ENCODE measurements at regions not wholly inside any gene's neighbourhood (a gene's known extent, or its start where the extent isn't known, plus 50 kb on each side); places are given as distances from the start of the nearest gene placed in this dataset.

DNA sequence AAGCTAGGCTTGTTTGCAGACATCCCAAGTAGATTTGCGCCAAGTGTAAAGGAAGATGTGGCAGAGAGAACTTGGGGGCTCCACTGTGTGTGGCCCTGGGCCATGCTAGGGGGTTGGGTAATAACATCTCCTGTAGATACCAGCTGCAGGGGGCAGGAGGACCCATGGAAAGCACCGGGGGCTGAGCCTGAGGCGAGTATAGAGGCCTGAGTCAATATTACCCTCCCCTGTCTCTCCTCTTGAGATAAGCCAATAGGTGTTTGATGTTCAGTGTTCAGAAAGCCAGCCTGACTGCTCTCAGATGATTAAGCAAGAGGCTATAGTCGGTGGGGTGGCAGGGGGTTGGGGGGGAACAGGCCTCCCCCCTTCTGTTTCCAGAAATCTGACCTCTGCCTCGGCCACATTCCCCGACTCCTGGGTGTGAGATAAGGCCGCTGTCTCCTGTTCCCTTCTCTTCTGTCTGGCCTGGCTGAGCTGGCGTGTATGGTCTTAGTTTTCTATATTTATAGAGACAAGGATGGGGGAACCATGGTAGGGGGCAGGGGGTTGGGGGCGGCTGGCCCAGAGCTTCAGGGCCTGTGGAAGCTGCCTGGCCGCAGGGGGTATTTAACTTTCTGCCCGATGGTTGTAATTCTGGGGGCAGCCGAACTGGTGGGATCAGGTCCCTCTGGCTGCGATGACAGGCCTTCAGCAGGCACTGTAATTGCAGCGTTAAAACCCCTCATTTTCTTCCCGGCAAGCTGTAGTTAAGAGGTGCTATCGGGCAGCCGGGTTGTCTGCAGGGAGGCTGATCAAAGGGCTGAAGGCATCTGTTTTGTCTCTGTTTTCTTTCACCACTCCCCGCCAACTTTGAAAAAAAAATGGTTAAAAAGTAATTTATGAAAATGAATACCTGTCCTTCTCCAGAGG is 292.0 kb downstream of the NSG2 start:
- TF ChIP-seq, protein P1, sequence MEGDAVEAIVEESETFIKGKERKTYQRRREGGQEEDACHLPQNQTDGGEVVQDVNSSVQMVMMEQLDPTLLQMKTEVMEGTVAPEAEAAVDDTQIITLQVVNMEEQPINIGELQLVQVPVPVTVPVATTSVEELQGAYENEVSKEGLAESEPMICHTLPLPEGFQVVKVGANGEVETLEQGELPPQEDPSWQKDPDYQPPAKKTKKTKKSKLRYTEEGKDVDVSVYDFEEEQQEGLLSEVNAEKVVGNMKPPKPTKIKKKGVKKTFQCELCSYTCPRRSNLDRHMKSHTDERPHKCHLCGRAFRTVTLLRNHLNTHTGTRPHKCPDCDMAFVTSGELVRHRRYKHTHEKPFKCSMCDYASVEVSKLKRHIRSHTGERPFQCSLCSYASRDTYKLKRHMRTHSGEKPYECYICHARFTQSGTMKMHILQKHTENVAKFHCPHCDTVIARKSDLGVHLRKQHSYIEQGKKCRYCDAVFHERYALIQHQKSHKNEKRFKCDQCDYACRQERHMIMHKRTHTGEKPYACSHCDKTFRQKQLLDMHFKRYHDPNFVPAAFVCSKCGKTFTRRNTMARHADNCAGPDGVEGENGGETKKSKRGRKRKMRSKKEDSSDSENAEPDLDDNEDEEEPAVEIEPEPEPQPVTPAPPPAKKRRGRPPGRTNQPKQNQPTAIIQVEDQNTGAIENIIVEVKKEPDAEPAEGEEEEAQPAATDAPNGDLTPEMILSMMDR (IDR thresholded peaks at IDR 0.05), result no peak
- TF ChIP-seq POLR2A (IDR thresholded peaks at IDR 0.05), result no peak
